ENCODE measurements at regions not wholly inside any gene's neighbourhood (a gene's known extent, or its start where the extent isn't known, plus 50 kb on each side); places are given as distances from the start of the nearest gene placed in this dataset.

DNA sequence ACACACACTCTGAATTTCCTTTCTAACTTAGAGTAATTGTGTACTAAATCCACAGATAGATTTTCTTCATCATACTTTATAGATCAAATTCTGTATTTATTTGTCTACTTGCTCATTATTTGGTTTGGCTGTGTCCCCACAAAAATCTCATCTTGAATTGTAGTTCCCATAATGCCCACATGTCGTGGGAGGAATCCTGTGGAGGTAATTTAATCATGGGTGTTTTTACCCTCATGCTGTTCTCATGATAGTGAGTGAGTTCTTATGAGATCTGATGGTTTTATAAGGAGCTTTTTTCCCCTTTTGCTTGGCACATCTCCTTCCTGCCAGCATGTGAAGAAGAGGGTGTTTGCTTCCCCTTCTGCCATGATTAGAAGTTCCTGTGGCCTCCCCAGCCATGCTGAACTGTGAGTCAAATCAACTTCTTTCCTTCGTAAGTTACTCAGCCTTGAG is 198.3 kb upstream of the TGFBR2 start:
- no peak for DNase-seq
- H3K79me2 ChIP-seq (ENCODE audit: insufficient read depth, low read length), result no peaks in the 10 kb centered on the region
- Mint-ChIP-seq H3K27me3 (ENCODE audit: low read depth in 3 of 3) (peaks cover 0 to 3% (median 0%) of the 10 kb centered on the region in 3 donors), H3K4me1 (no peaks in the 10 kb centered on the region), H3K36me3 (no peaks in the 10 kb centered on the region), H3K4me3 (no peak overlapping the region), H3K9me3 (peaks cover 2 to 17% (median 12%) of the 10 kb centered on the region in 7 donors), H3K27ac (no peak overlapping the region)
- intact Hi-C loops (cut with micrococcal nuclease), result no loop called here
- no peak overlapping the region for H3K27ac ChIP-seq (ENCODE audit: low read depth in 1 of 2, low read length in 2 of 2)
- WGBS (ENCODE audit: insufficient coverage), result no CpG with 5 or more reads among the region's 2 CpGs
- no peaks in the 10 kb centered on the region for H3K27me3 ChIP-seq (ENCODE audit: control insufficient read depth in 2 of 2, insufficient read depth in 2 of 2, low read length in 2 of 2)
- no peak overlapping the region for H3K4me3 ChIP-seq (replicated peaks in 1 of 3; ENCODE audit: low read depth in 2 of 3, low read length in 3 of 3)
- peaks cover 4 to 8% of the 10 kb centered on the region in 2 donors for H3K9me3 ChIP-seq (replicated peaks in 1 of 2; ENCODE audit: control insufficient read depth in 1 of 2, insufficient read depth in 1 of 2, low read length in 2 of 2)
- no peak overlapping the region for H3K9ac ChIP-seq (ENCODE audit: insufficient read depth, low read length, poor library complexity, severe bottlenecking)
- TF ChIP-seq CTCF (IDR thresholded peaks at IDR 0.05), result no peak
- no peak overlapping the region for H3K4me2 ChIP-seq (replicated peaks; ENCODE audit: extremely low read depth, low read length, poor library complexity, severe bottlenecking)
- H3K4me1 ChIP-seq (ENCODE audit: control insufficient read depth in 1 of 2, insufficient read depth in 2 of 2, low read length in 2 of 2), result no peaks in the 10 kb centered on the region
- no peaks in the 10 kb centered on the region for H3K36me3 ChIP-seq (replicated peaks in 1 of 2; ENCODE audit: control insufficient read depth in 1 of 2, insufficient read depth in 2 of 2, low read length in 2 of 2)
- H2AFZ ChIP-seq (ENCODE audit: insufficient read depth, low read depth, low read length, poor library complexity, severe bottlenecking), result no peak overlapping the region
- no peaks in the 10 kb centered on the region for H4K20me1 ChIP-seq (ENCODE audit: insufficient read depth, low read length)

GRCh38 chr3:30418443-30418842 is 188.0 kb upstream of the TGFBR2 start:
- intact Hi-C loops (cut with micrococcal nuclease), result no loop called here
- H3K9me3 Mint-ChIP-seq, result peaks cover 0 to 4% (median 0%) of the 10 kb centered on the region in 7 donors
- no CpG with 5 or more reads among the region's 1 CpG for WGBS (ENCODE audit: insufficient coverage)
- Histone ChIP-seq H4K20me1 (ENCODE audit: insufficient read depth, low read length) (no peaks in the 10 kb centered on the region), H3K36me3 (replicated peaks in 1 of 2; ENCODE audit: control insufficient read depth in 1 of 2, insufficient read depth in 2 of 2, low read length in 2 of 2) (no peaks in the 10 kb centered on the region), H3K9ac (ENCODE audit: insufficient read depth, low read length, poor library complexity, severe bottlenecking) (no peak overlapping the region), H3K4me1 (ENCODE audit: control insufficient read depth in 1 of 2, insufficient read depth in 2 of 2, low read length in 2 of 2) (peaks cover 9 to 17% of the 10 kb centered on the region in 2 donors), H3K4me2 (replicated peaks; ENCODE audit: extremely low read depth, low read length, poor library complexity, severe bottlenecking) (no peak overlapping the region), H3K4me3 (replicated peaks in 1 of 3; ENCODE audit: low read depth in 2 of 3, low read length in 3 of 3) (no peak overlapping the region), H3K27me3 (ENCODE audit: control insufficient read depth in 2 of 2, insufficient read depth in 2 of 2, low read length in 2 of 2) (no peaks in the 10 kb centered on the region), H3K9me3 (replicated peaks in 1 of 2; ENCODE audit: control insufficient read depth in 1 of 2, insufficient read depth in 1 of 2, low read length in 2 of 2) (no peaks in the 10 kb centered on the region), H3K27ac (ENCODE audit: low read depth in 1 of 2, low read length in 2 of 2) (no peak overlapping the region), H2AFZ (ENCODE audit: insufficient read depth, low read depth, low read length, poor library complexity, severe bottlenecking) (no peak overlapping the region), H3K79me2 (ENCODE audit: insufficient read depth, low read length) (no peaks in the 10 kb centered on the region)
- H3K4me3 Mint-ChIP-seq, result no peak overlapping the region
- no peak for DNase-seq
- H3K36me3 Mint-ChIP-seq, result no peaks in the 10 kb centered on the region
- no peaks in the 10 kb centered on the region for H3K27me3 Mint-ChIP-seq (ENCODE audit: low read depth in 3 of 3)
- H3K27ac Mint-ChIP-seq, result no peak overlapping the region
- peaks cover 21% of the 10 kb centered on the region for H3K4me1 Mint-ChIP-seq
- no peak for TF ChIP-seq CTCF (IDR thresholded peaks at IDR 0.05)

Data from CD14-positive monocyte (primary cell).